ENCODE measurements at regions not wholly inside any gene's neighbourhood (a gene's known extent, or its start where the extent isn't known, plus 50 kb on each side); places are given as distances from the start of the nearest gene placed in this dataset.

GRCh38 chr6:104404377-104404776, 455.3 kb downstream of the HACE1 start:
- Histone ChIP-seq H3K9ac (ENCODE audit: low read length) (no peak overlapping the region), H3K4me3 (ENCODE audit: insufficient read depth in 1 of 2, low read depth in 1 of 2, low read length in 2 of 2) (no peak overlapping the region), H2BK120ac (ENCODE audit: low read depth, low read length) (no peak overlapping the region), H4K91ac (ENCODE audit: low read length) (no peak overlapping the region), H3K79me1 (replicated peaks; ENCODE audit: low read length, poor library complexity, severe bottlenecking) (no peaks in the 10 kb centered on the region), H4K8ac (ENCODE audit: low read length) (no peak overlapping the region), H3K9me3 (ENCODE audit: control insufficient read depth, low read length) (no peaks in the 10 kb centered on the region), H3K27ac (ENCODE audit: low read length, poor library complexity, severe bottlenecking) (no peak overlapping the region), H3K27me3 (ENCODE audit: control insufficient read depth in 1 of 2, insufficient read depth in 1 of 2, low read length in 2 of 2) (no peaks in the 10 kb centered on the region), H2BK15ac (ENCODE audit: low read depth, poor library complexity, severe bottlenecking) (no peak overlapping the region), H2AK5ac (ENCODE audit: low read length, severe bottlenecking) (no peak overlapping the region), H3K4ac (ENCODE audit: low read depth in 1 of 2, low read length in 2 of 2) (no peak overlapping the region), H2BK5ac (ENCODE audit: low read depth, low read length, poor library complexity, severe bottlenecking) (no peak overlapping the region), H3K14ac (ENCODE audit: low read length in 2 of 2) (no peak overlapping the region), H3K23ac (ENCODE audit: low read length in 2 of 2) (no peak overlapping the region), H3K4me1 (ENCODE audit: control insufficient read depth, insufficient read depth, low read depth, low read length) (no peaks in the 10 kb centered on the region), H2AFZ (ENCODE audit: low read depth, low read length) (no peak overlapping the region), H3K4me2 (ENCODE audit: low read length, poor library complexity, severe bottlenecking) (no peak overlapping the region), H3K36me3 (ENCODE audit: control insufficient read depth in 1 of 2, insufficient read depth in 2 of 2, low read depth in 1 of 2, low read length in 2 of 2) (no peaks in the 10 kb centered on the region), H2BK12ac (ENCODE audit: low read length in 2 of 2) (no peak overlapping the region), H3K18ac (ENCODE audit: low read depth in 1 of 2, low read length in 2 of 2) (no peak overlapping the region)
- DNase-seq = no peak
- 72% methylated on average over 6 of the region's 6 CpGs for WGBS

GRCh38 chr6:104402572-104402971, 457.1 kb downstream of the HACE1 start:
- H3K23ac ChIP-seq (ENCODE audit: low read length in 2 of 2) = no peak overlapping the region
- H3K27ac ChIP-seq (ENCODE audit: low read length, poor library complexity, severe bottlenecking) = no peak overlapping the region
- H2AK5ac ChIP-seq (ENCODE audit: low read length, severe bottlenecking) = no peak overlapping the region
- H3K27me3 ChIP-seq (ENCODE audit: control insufficient read depth in 1 of 2, insufficient read depth in 1 of 2, low read length in 2 of 2) = no peaks in the 10 kb centered on the region
- H2BK12ac ChIP-seq (ENCODE audit: low read length in 2 of 2) = no peak overlapping the region
- H2BK5ac ChIP-seq (ENCODE audit: low read depth, low read length, poor library complexity, severe bottlenecking) = no peak overlapping the region
- 50% methylated on average over 1 of the region's 1 CpG for WGBS
- H2BK15ac ChIP-seq (ENCODE audit: low read depth, poor library complexity, severe bottlenecking) = no peak overlapping the region
- no peak overlapping the region for H3K18ac ChIP-seq (ENCODE audit: low read depth in 1 of 2, low read length in 2 of 2)
- H3K4me3 ChIP-seq (ENCODE audit: insufficient read depth in 1 of 2, low read depth in 1 of 2, low read length in 2 of 2) = no peak overlapping the region
- H3K14ac ChIP-seq (ENCODE audit: low read length in 2 of 2) = no peak overlapping the region
- H3K9me3 ChIP-seq (ENCODE audit: control insufficient read depth, low read length) = no peaks in the 10 kb centered on the region
- H3K36me3 ChIP-seq (ENCODE audit: control insufficient read depth in 1 of 2, insufficient read depth in 2 of 2, low read depth in 1 of 2, low read length in 2 of 2) = no peaks in the 10 kb centered on the region
- no peak overlapping the region for H4K8ac ChIP-seq (ENCODE audit: low read length)
- no peaks in the 10 kb centered on the region for H3K4me1 ChIP-seq (ENCODE audit: control insufficient read depth, insufficient read depth, low read depth, low read length)
- peak; percentile 11 for DNase-seq
- H2AFZ ChIP-seq (ENCODE audit: low read depth, low read length) = no peak overlapping the region
- no peak overlapping the region for H3K9ac ChIP-seq (ENCODE audit: low read length)
- H3K79me1 ChIP-seq (replicated peaks; ENCODE audit: low read length, poor library complexity, severe bottlenecking) = no peaks in the 10 kb centered on the region
- no peak overlapping the region for H3K4ac ChIP-seq (ENCODE audit: low read depth in 1 of 2, low read length in 2 of 2)
- H3K4me2 ChIP-seq (ENCODE audit: low read length, poor library complexity, severe bottlenecking) = no peak overlapping the region
- no peak overlapping the region for H4K91ac ChIP-seq (ENCODE audit: low read length)
- no peak overlapping the region for H2BK120ac ChIP-seq (ENCODE audit: low read depth, low read length)

- Histone ChIP-seq H3K4me3 (ENCODE audit: insufficient read depth in 1 of 2, low read depth in 1 of 2, low read length in 2 of 2) (no peak overlapping the region), H3K4me2 (ENCODE audit: low read length, poor library complexity, severe bottlenecking) (no peak overlapping the region), H2BK5ac (ENCODE audit: low read depth, low read length, poor library complexity, severe bottlenecking) (no peak overlapping the region), H4K8ac (ENCODE audit: low read length) (no peak overlapping the region), H3K23ac (ENCODE audit: low read length in 2 of 2) (no peak overlapping the region), H3K14ac (ENCODE audit: low read length in 2 of 2) (no peak overlapping the region), H2BK12ac (ENCODE audit: low read length in 2 of 2) (no peak overlapping the region), H4K91ac (ENCODE audit: low read length) (no peak overlapping the region), H3K27me3 (ENCODE audit: control insufficient read depth in 1 of 2, insufficient read depth in 1 of 2, low read length in 2 of 2) (no peaks in the 10 kb centered on the region), H2AFZ (ENCODE audit: low read depth, low read length) (no peak overlapping the region), H3K18ac (ENCODE audit: low read depth in 1 of 2, low read length in 2 of 2) (no peak overlapping the region), H2BK15ac (ENCODE audit: low read depth, poor library complexity, severe bottlenecking) (no peak overlapping the region), H3K9me3 (ENCODE audit: control insufficient read depth, low read length) (no peaks in the 10 kb centered on the region), H2BK120ac (ENCODE audit: low read depth, low read length) (no peak overlapping the region), H3K4me1 (ENCODE audit: control insufficient read depth, insufficient read depth, low read depth, low read length) (no peaks in the 10 kb centered on the region), H2AK5ac (ENCODE audit: low read length, severe bottlenecking) (no peak overlapping the region), H3K79me1 (replicated peaks; ENCODE audit: low read length, poor library complexity, severe bottlenecking) (no peaks in the 10 kb centered on the region), H3K9ac (ENCODE audit: low read length) (no peak overlapping the region), H3K27ac (ENCODE audit: low read length, poor library complexity, severe bottlenecking) (no peak overlapping the region), H3K36me3 (ENCODE audit: control insufficient read depth in 1 of 2, insufficient read depth in 2 of 2, low read depth in 1 of 2, low read length in 2 of 2) (no peaks in the 10 kb centered on the region), H3K4ac (ENCODE audit: low read depth in 1 of 2, low read length in 2 of 2) (no peak overlapping the region)
- no peak for DNase-seq
- WGBS = 100% methylated on average over 5 of the region's 5 CpGs
These were observed 457.8 kb downstream of the HACE1 start for GRCh38 chr6:104401926-104402325.

GRCh38 chr6:104400844-104401243, 458.9 kb downstream of the HACE1 start:
- Histone ChIP-seq H4K91ac (ENCODE audit: low read length) (no peak overlapping the region), H2BK120ac (ENCODE audit: low read depth, low read length) (no peak overlapping the region), H3K4me1 (ENCODE audit: control insufficient read depth, insufficient read depth, low read depth, low read length) (no peaks in the 10 kb centered on the region), H3K9me3 (ENCODE audit: control insufficient read depth, low read length) (no peaks in the 10 kb centered on the region), H3K4ac (ENCODE audit: low read depth in 1 of 2, low read length in 2 of 2) (no peak overlapping the region), H2AK5ac (ENCODE audit: low read length, severe bottlenecking) (no peak overlapping the region), H3K4me2 (ENCODE audit: low read length, poor library complexity, severe bottlenecking) (no peak overlapping the region), H2BK15ac (ENCODE audit: low read depth, poor library complexity, severe bottlenecking) (no peak overlapping the region), H3K9ac (ENCODE audit: low read length) (no peak overlapping the region), H3K27ac (ENCODE audit: low read length, poor library complexity, severe bottlenecking) (no peak overlapping the region), H3K18ac (ENCODE audit: low read depth in 1 of 2, low read length in 2 of 2) (no peak overlapping the region), H4K8ac (ENCODE audit: low read length) (no peak overlapping the region), H3K36me3 (ENCODE audit: control insufficient read depth in 1 of 2, insufficient read depth in 2 of 2, low read depth in 1 of 2, low read length in 2 of 2) (no peaks in the 10 kb centered on the region), H3K27me3 (ENCODE audit: control insufficient read depth in 1 of 2, insufficient read depth in 1 of 2, low read length in 2 of 2) (no peaks in the 10 kb centered on the region), H2BK12ac (ENCODE audit: low read length in 2 of 2) (no peak overlapping the region), H3K14ac (ENCODE audit: low read length in 2 of 2) (no peak overlapping the region), H3K4me3 (ENCODE audit: insufficient read depth in 1 of 2, low read depth in 1 of 2, low read length in 2 of 2) (no peak overlapping the region), H3K23ac (ENCODE audit: low read length in 2 of 2) (no peak overlapping the region), H2AFZ (ENCODE audit: low read depth, low read length) (no peak overlapping the region), H2BK5ac (ENCODE audit: low read depth, low read length, poor library complexity, severe bottlenecking) (no peak overlapping the region), H3K79me1 (replicated peaks; ENCODE audit: low read length, poor library complexity, severe bottlenecking) (no peaks in the 10 kb centered on the region)
- WGBS = 75% methylated on average over 3 of the region's 5 CpGs
- DNase-seq = no peak

Measured in mesenchymal stem cell (in vitro differentiated cells and primary cell).